Prostate gland (tissue), 2 donors: ENCODE measurements at regions not wholly inside any gene's neighbourhood (a gene's known extent, or its start where the extent isn't known, plus 50 kb on each side); places are given as distances from the start of the nearest gene placed in this dataset.

ENCODE experiments used
- DNase-seq: peaks from one replicate; pipeline ENCODE4 v3.0.0-alpha.2; 2019; ENCODE audit warnings: low spot score
- H3K27ac ChIP-seq, 2 donors: fragments of 200-600 bp; sonication (generic); 2 replicates each; pipeline ENCODE4 v1.5.1; 2017 to 2019
- H3K27me3 ChIP-seq: fragments of 200-600 bp; sonication (generic); replicated peaks from 2 replicates; pipeline ENCODE4 v1.5.1; 2019; ENCODE audit not compliant: insufficient read depth
- H3K36me3 ChIP-seq, 2 donors: fragments of 200-600 bp; sonication (generic); 1 replicate in 1 of 2; 2 replicates in 1 of 2; pipeline versions ENCODE4 v1.5.1 to v1.8.1; 2017 to 2019
- H3K4me1 ChIP-seq: fragments of 200-600 bp; sonication (generic); replicated peaks from 2 replicates; pipeline ENCODE4 v1.5.1; 2019
- H3K4me3 ChIP-seq, 2 donors: fragments of 200-600 bp; sonication (generic); 2 replicates each; pipeline ENCODE4 v1.5.1; 2017 to 2019
- H3K9me3 ChIP-seq: fragments of 200-600 bp; sonication (generic); 2 replicates; pipeline ENCODE4 v1.5.1; 2017
- POLR2A ChIP-seq: fragments of 450-650 bp; IDR thresholded peaks from one replicate; pipeline ENCODE4 v1.6.1; 2016; ENCODE audit warnings: antibody characterized with exemption, mild to moderate bottlenecking
- POLR2AphosphoS5 ChIP-seq: sonication (generic); formaldehyde crosslinking; IDR thresholded peaks from one replicate; pipeline ENCODE4 v1.6.1; 2017; ENCODE audit warnings: antibody characterized with exemption
- WGBS: methylation state at CpG from one replicate; pipeline ENCODE4 v1.1.5; 2018; 5-methylcytosine and 5-hydroxymethylcytosine counted together
- intact Hi-C: fragments of 100-400 bp; cut with DNase I; formaldehyde crosslinking; loops from one replicate; pipeline ENCODE4 v1.14.2; 2022
- TF ChIP-seq, protein P1 (sequence below), 4 experiments: fragments of 200-600 bp in 2 of 4; fragments of 450-650 bp in 2 of 4; sonication (generic) in 2 of 4; IDR thresholded peaks; 1 replicate in 3 of 4; 2 replicates in 1 of 4; pipeline ENCODE4 v1.5.1; 2016 to 2019; ENCODE audit warnings: antibody characterized with exemption in 4 of 4, mild to moderate bottlenecking in 2 of 4, moderate library complexity in 2 of 4

DNA sequence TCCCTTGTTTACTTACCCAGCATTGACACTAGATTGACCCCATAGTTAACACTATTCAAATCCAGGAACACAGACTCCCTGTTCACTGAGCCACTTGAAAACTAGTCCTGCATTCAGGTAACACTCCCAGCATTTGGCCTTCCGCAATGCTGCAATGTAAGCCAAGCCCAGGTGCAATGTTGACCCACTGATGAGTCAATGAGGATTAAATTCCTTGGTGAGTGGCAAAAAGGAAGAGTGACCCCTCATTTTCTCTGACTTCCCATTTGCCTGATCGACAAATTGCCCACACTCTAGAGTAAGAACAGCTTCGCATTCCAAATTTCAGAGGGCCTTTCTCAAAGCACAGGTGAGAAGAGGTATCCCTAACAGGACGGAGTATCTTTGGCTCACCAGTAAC, 251.9 kb downstream of the FBXO15 start:
- no peak for TF ChIP-seq POLR2A
- no peak for TF ChIP-seq POLR2AphosphoS5
- TF ChIP-seq, protein P1, sequence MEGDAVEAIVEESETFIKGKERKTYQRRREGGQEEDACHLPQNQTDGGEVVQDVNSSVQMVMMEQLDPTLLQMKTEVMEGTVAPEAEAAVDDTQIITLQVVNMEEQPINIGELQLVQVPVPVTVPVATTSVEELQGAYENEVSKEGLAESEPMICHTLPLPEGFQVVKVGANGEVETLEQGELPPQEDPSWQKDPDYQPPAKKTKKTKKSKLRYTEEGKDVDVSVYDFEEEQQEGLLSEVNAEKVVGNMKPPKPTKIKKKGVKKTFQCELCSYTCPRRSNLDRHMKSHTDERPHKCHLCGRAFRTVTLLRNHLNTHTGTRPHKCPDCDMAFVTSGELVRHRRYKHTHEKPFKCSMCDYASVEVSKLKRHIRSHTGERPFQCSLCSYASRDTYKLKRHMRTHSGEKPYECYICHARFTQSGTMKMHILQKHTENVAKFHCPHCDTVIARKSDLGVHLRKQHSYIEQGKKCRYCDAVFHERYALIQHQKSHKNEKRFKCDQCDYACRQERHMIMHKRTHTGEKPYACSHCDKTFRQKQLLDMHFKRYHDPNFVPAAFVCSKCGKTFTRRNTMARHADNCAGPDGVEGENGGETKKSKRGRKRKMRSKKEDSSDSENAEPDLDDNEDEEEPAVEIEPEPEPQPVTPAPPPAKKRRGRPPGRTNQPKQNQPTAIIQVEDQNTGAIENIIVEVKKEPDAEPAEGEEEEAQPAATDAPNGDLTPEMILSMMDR (IDR thresholded peaks at IDR 0.05): no peak
- H3K27me3 ChIP-seq: no peaks in the 10 kb centered on the region
- no peak for DNase-seq
- intact Hi-C loops: no loop called here
- H3K4me1 ChIP-seq: no peaks in the 10 kb centered on the region
- H3K27ac ChIP-seq: no peak overlapping the region
- WGBS: 34% methylated on average over 4 of the region's 4 CpGs
- no peaks in the 10 kb centered on the region for H3K9me3 ChIP-seq
- no peaks in the 10 kb centered on the region for H3K36me3 ChIP-seq
- no peak overlapping the region for H3K4me3 ChIP-seq

DNA sequence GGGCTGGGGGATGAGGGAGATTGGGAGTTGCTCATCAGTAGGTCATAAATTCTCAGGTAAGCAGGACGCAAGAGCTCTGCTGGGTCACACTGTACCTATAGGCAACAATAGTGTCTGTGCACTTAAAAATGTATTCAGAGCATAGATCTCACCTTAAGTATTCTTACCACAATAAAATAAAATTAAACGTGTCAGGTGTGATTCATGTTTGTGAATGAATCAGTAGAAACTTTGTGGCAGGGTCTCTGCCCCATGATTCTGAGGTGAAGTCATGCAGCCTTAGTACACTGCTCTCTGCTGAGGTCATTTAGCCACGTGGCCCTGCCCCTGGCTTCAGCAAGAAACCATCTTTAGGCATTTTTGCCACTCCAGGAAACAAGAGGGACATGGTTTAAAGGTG, 253.8 kb downstream of the FBXO15 start:
- TF ChIP-seq POLR2A (no peak), POLR2AphosphoS5 (no peak)
- TF ChIP-seq, protein P1 (IDR thresholded peaks at IDR 0.05): no peak
- WGBS: 73% methylated on average over 3 of the region's 3 CpGs
- Histone ChIP-seq H3K27ac (no peak overlapping the region), H3K9me3 (no peaks in the 10 kb centered on the region), H3K36me3 (no peaks in the 10 kb centered on the region), H3K27me3 (no peaks in the 10 kb centered on the region), H3K4me1 (no peaks in the 10 kb centered on the region), H3K4me3 (no peak overlapping the region)
- no peak for DNase-seq
- intact Hi-C loops: no loop called here

DNA sequence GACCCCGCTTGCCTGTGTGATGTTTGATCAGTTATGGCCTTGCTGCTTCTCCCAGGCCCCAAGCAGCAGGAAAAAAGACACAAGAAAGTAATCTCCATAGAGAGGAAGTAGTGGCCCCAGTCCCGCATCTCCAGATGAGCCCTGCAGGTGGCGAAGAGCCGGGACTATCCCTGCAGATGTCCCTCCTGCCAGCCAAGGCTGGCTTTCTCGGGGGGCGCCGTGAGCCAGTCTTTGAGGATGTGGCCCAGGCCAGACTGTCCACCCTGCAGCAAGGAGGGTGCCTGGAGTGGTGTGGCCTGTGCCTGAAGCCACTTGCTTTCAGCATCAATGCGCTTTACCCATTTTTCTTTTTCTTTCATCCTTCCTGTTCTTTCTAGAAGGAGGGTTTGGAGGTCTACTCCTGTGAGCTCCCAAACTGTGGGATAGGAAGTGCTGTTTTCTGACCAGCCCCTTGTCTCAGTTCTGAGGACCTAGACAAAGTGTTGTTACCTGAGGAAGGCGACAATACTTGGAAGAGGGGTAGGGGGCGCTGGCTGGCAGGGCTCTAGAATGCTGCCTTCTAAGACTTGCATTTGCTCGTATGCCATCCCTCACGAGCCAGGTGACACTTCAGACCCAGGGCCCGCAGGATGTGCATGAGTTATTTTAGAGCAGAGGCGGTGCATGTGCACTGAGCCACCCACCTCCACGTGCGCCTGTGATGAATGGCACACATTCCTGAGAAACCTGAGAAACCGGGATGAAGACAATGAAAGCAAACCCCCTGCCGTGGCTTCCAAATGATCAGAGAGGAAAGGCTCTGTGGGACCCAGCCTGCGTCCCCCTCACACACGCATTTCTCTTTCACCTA, 255.8 kb downstream of the FBXO15 start:
- Histone ChIP-seq H3K4me3 (no peak overlapping the region), H3K27ac (no peak overlapping the region), H3K9me3 (no peaks in the 10 kb centered on the region), H3K4me1 (no peaks in the 10 kb centered on the region), H3K36me3 (no peaks in the 10 kb centered on the region), H3K27me3 (no peaks in the 10 kb centered on the region)
- no peak for DNase-seq
- 40% methylated on average over 18 of the region's 20 CpGs for WGBS
- TF ChIP-seq POLR2AphosphoS5 (no peak), POLR2A (no peak)
- TF ChIP-seq, protein P1 (IDR thresholded peaks at IDR 0.05): no peak
- intact Hi-C loops: no loop called here

DNA sequence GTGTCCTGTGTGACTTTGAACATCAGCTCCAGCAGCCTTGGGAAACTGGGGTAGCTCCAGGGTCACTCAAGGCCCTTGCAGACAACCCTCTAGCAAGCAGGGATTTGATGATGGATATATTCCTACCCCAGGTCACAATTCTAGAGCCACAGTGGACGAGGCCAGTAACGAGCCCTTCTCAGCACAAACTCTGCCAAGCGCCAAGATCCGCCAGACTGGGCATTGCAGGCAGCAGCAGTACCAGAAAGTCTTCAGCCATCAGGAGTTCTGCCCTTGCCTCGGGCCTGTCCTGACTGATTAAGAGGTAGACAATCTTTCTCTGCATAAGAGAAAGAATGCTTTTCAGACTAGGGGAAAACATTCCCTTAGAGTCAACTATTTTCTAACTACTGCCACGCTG, 259.1 kb downstream of the FBXO15 start:
- 91% methylated on average over 6 of the region's 6 CpGs for WGBS
- intact Hi-C loops: no loop called here
- no peaks in the 10 kb centered on the region for H3K9me3 ChIP-seq

More for the DNA sequence above, 259.1 kb downstream of the FBXO15 start:
- no peaks in the 10 kb centered on the region for H3K36me3 ChIP-seq
- H3K4me1 ChIP-seq: no peaks in the 10 kb centered on the region
- H3K27me3 ChIP-seq: no peaks in the 10 kb centered on the region
- no peak overlapping the region for H3K4me3 ChIP-seq
- no peak overlapping the region for H3K27ac ChIP-seq
- no peak for DNase-seq
- TF ChIP-seq POLR2AphosphoS5: no peak
- no peak for TF ChIP-seq POLR2A
- TF ChIP-seq, protein P1 (IDR thresholded peaks at IDR 0.05): no peak
